ENCODE measurements at regions not wholly inside any gene's neighbourhood (a gene's known extent, or its start where the extent isn't known, plus 50 kb on each side); places are given as distances from the start of the nearest gene placed in this dataset.

- TF ChIP-seq MEF2A (IDR thresholded peaks at IDR 0.05; ENCODE audit: insufficient read depth, low read depth, low read length), result no peak
Observed at GRCh38 chr11:127726367-127726766, 725.8 kb upstream of the KIRREL3 start (continued).

- ChIA-PET CTCF (no interaction called here), SMC1A (ENCODE audit: uncharacterized antibody, unreplicated experiment) (interaction anchor here (0.6 kb wide), 1 partner anchor 284 kb away, joined by 4 read pairs; no protein-coding TSS in a partner anchor), POLR2A (no interaction called here), RAD21 (ENCODE audit: unreplicated experiment) (no interaction called here)
- in situ Hi-C loops (cut with MboI), result no loop called here
- FAIRE-seq, result no peak
- BruUV-seq (replicated peaks), result no TSS peak
- H4K20me1 ChIP-seq (ENCODE audit: control insufficient read depth, insufficient read depth), result no peaks in the 10 kb centered on the region
- no peak overlapping the region for H3K9ac ChIP-seq (ENCODE audit: control insufficient read depth, insufficient read depth, low read length)
- no peaks in the 10 kb centered on the region for H3K4me1 ChIP-seq (ENCODE audit: control insufficient read depth, insufficient read depth, low read length)
- no peak for ATAC-seq
- H3K36me3 ChIP-seq (ENCODE audit: control insufficient read depth in 2 of 2, insufficient read depth in 2 of 2, low read length in 1 of 2), result no peaks in the 10 kb centered on the region
- no peaks in the 10 kb centered on the region for H3K27me3 ChIP-seq (replicated peaks in 1 of 2; ENCODE audit: control insufficient read depth in 2 of 2, insufficient read depth in 2 of 2, low read length in 1 of 2)
- no peak for TF ChIP-seq CEBPZ (IDR thresholded peaks at IDR 0.05; ENCODE audit: low read depth, low read length)
- TF ChIP-seq YY1 (IDR thresholded peaks at IDR 0.05; ENCODE audit: low read depth, low read length), result no peak
- TF ChIP-seq EP300 (IDR thresholded peaks at IDR 0.05; ENCODE audit: borderline replicate concordance in 1 of 2, control insufficient read depth in 1 of 2, low read depth in 2 of 2, low read length in 2 of 2), result no peak
- no peak for TF ChIP-seq ZNF622 (IDR thresholded peaks at IDR 0.05)
- no peak for TF ChIP-seq SREBF1 (IDR thresholded peaks at IDR 0.05; ENCODE audit: low read length)
- TF ChIP-seq IRF3 (IDR thresholded peaks at IDR 0.05), result no peak
- TF ChIP-seq RUNX3 (IDR thresholded peaks at IDR 0.05; ENCODE audit: low read length), result no peak
- TF ChIP-seq BCL11A (IDR thresholded peaks at IDR 0.05; ENCODE audit: low read depth, low read length), result no peak
- TF ChIP-seq ZSCAN29 (IDR thresholded peaks at IDR 0.05), result no peak
- no peak for TF ChIP-seq CBX5 (IDR thresholded peaks at IDR 0.05; ENCODE audit: low read depth)
- TF ChIP-seq RB1 (IDR thresholded peaks at IDR 0.05; ENCODE audit: borderline replicate concordance), result no peak
- no peak for TF ChIP-seq BRCA1 (IDR thresholded peaks at IDR 0.05; ENCODE audit: low read depth, low read length)
- TF ChIP-seq HCFC1 (IDR thresholded peaks at IDR 0.05; ENCODE audit: low read length), result no peak
- no peak for TF ChIP-seq ZNF384 (IDR thresholded peaks at IDR 0.05; ENCODE audit: borderline replicate concordance, low read depth, low read length)
- no peak for TF ChIP-seq TAF1 (IDR thresholded peaks at IDR 0.05; ENCODE audit: borderline replicate concordance, low read depth, low read length)
- TF ChIP-seq REST (IDR thresholded peaks at IDR 0.05; ENCODE audit: low read depth, low read length), result no peak
- TF ChIP-seq CREM (IDR thresholded peaks at IDR 0.05; ENCODE audit: low read depth), result no peak
- 14% methylated on average over 1 of the region's 1 CpG for WGBS (ENCODE audit: insufficient coverage, insufficient replicate concordance, low lambda C conversion rate, missing lambda C conversion rate)
- no peaks in the 10 kb centered on the region for H3K79me2 ChIP-seq (ENCODE audit: control insufficient read depth, insufficient read depth, low read length)
- no peak overlapping the region for H3K4me2 ChIP-seq (ENCODE audit: control insufficient read depth, insufficient read depth)
- H3K4me3 ChIP-seq, result no peak overlapping the region
- H3K27ac ChIP-seq (ENCODE audit: control insufficient read depth, insufficient read depth), result no peak overlapping the region
- H2AFZ ChIP-seq (ENCODE audit: control insufficient read depth, low read depth, low read length), result no peak overlapping the region
- no peaks in the 10 kb centered on the region for H3K9me3 ChIP-seq (replicated peaks; ENCODE audit: control insufficient read depth, insufficient read depth, low read length)
- DNase-seq (ENCODE audit: low read depth, low spot score), result no peak
- intact Hi-C loops (cut with micrococcal nuclease; ENCODE audit: unreplicated experiment), result no loop called here
Observed at GRCh38 chr11:127723714-127724113, 723.1 kb upstream of the KIRREL3 start.

Measured in GM12878 (cell line).